HepG2 (cell line): ENCODE measurements at regions not wholly inside any gene's neighbourhood (a gene's known extent, or its start where the extent isn't known, plus 50 kb on each side); places are given as distances from the start of the nearest gene placed in this dataset.

Experiments used
- ATAC-seq: fragments of 200-7000 bp; cut with Tn5 transposase; 3 replicates; pipeline ENCODE4 v1.9.1; 2020; ENCODE audit warnings: mild to moderate bottlenecking, moderate library complexity
- BruUV-seq: library from RNA; stranded (reverse); fragments of 400-500 nt; replicated peaks from 2 replicates; lab custom pipeline; 2021; lab: Mats Ljungman, UMichigan
- CTCF ChIA-PET: fragments of 300-600 bp; formaldehyde crosslinking; extraction: SDS; loops from one replicate; lab custom pipeline; 2021; ENCODE audit warnings: low total read pairs, inconsistent platforms, low intra/inter-chr PET ratio; lab: Yijun Ruan, JAX
- POLR2A ChIA-PET: fragments of 350-600 bp; sonication (Branson Sonifier 250); formaldehyde crosslinking; loops from one replicate; lab custom pipeline; 2020; ENCODE audit warnings: antibody characterized with exemption, inconsistent platforms; lab: Yijun Ruan, JAX
- DNase-seq: peaks from one replicate; pipeline ENCODE4 v3.0.0-alpha.2; 2015; ENCODE audit warnings: low spot score
- FAIRE-seq: peaks from 3 replicates; lab custom pipeline; 2011; peaks lifted over from hg19 to GRCh38; lab: Jason Lieb, UNC
- H2AFZ ChIP-seq: one replicate; pipeline ENCODE4 v1.6.1; 2011; ENCODE audit warnings: low read length, inconsistent platforms
- H3K27ac ChIP-seq: fragments of 300-600 bp; 3 replicates; pipeline ENCODE4 v1.8.0; 2011; ENCODE audit warnings: mixed run types, mild to moderate bottlenecking, mixed read lengths, low read length, inconsistent platforms; ENCODE audit not compliant: insufficient read depth; ENCODE audit errors: extremely low read length
- H3K27me3 ChIP-seq, 2 experiments: fragments of 200-600 bp in 1 of 2; 2 replicates in 1 of 2; 3 replicates in 1 of 2; pipeline versions ENCODE4 v1.6.0 to v1.8.0; 2011; ENCODE audit warnings: low read length in 2 of 2, mild to moderate bottlenecking in 2 of 2, moderate library complexity in 2 of 2, inconsistent platforms in 1 of 2; ENCODE audit not compliant: insufficient read depth in 2 of 2, control insufficient read depth in 1 of 2
- H3K36me3 ChIP-seq, 2 experiments: fragments of 200-600 bp in 1 of 2; replicated peaks in 1 of 2; 2 replicates in 1 of 2; 3 replicates in 1 of 2; pipeline versions ENCODE4 v1.5.1 to v1.8.0; 2011; ENCODE audit warnings: low read length in 2 of 2, inconsistent platforms in 1 of 2; ENCODE audit not compliant: insufficient read depth in 2 of 2, control insufficient read depth in 1 of 2
- H3K4me1 ChIP-seq: 2 replicates; pipeline ENCODE4 v1.5.1; 2012; ENCODE audit warnings: low read length, inconsistent platforms; ENCODE audit not compliant: insufficient read depth
- H3K4me2 ChIP-seq: 2 replicates; pipeline ENCODE4 v1.6.0; 2011; ENCODE audit warnings: low read depth, low read length, inconsistent platforms
- H3K4me3 ChIP-seq, 3 experiments: fragments of 200-600 bp in 1 of 3; sonication (generic), shearing (Covaris generic) in 1 of 3; replicated peaks in 1 of 3; 2 replicates each; pipeline ENCODE4 v1.5.1; 2011 to 2016; ENCODE audit warnings: low read length in 3 of 3, inconsistent platforms in 2 of 3, low read depth in 2 of 3, mild to moderate bottlenecking in 2 of 3, control low read depth in 1 of 3, mixed read lengths in 1 of 3; ENCODE audit not compliant: insufficient read depth in 1 of 3
- H3K79me2 ChIP-seq: one replicate; pipeline ENCODE4 v1.6.1; 2011; ENCODE audit warnings: low read length, inconsistent platforms; ENCODE audit not compliant: insufficient read depth
- H3K9ac ChIP-seq: 2 replicates; pipeline ENCODE4 v1.6.0; 2011; ENCODE audit warnings: mild to moderate bottlenecking, low read depth, low read length, inconsistent platforms; ENCODE audit not compliant: insufficient read depth
- H3K9me3 ChIP-seq: 2 replicates; pipeline ENCODE4 v1.5.1; 2012; ENCODE audit warnings: mild to moderate bottlenecking, low read length
- H4K20me1 ChIP-seq: 2 replicates; pipeline ENCODE4 v1.6.0; 2011; ENCODE audit warnings: inconsistent platforms, mild to moderate bottlenecking, low read length, moderate library complexity; ENCODE audit not compliant: insufficient read depth
- ATF7 ChIP-seq, 2 experiments: fragments of 450-650 bp in 1 of 2; sonication (generic) in 1 of 2; formaldehyde crosslinking in 1 of 2; IDR thresholded peaks; 2 replicates each; pipeline versions ENCODE4 v1.4.0 to v1.6.1; 2016 to 2020; ENCODE audit warnings: antibody characterized with exemption in 1 of 2, mild to moderate bottlenecking in 1 of 2, missing genetic modification reagents in 1 of 2
- NONO ChIP-seq, 2 experiments: fragments of 450-650 bp in 1 of 2; sonication (generic) in 1 of 2; formaldehyde crosslinking in 1 of 2; IDR thresholded peaks in 1 of 2; conservative IDR thresholded peaks in 1 of 2; 2 replicates each; pipeline versions ENCODE4 v1.6.1 to v1.8.0; 2017 to 2022; ENCODE audit warnings: mild to moderate bottlenecking in 1 of 2, missing genetic modification reagents in 1 of 2, moderate library complexity in 1 of 2
- SMYD3 ChIP-seq: sonication (generic); formaldehyde crosslinking; IDR thresholded peaks from 2 replicates; pipeline ENCODE4 v1.8.1; 2023; ENCODE audit warnings: mild to moderate bottlenecking, missing genetic modification reagents
- STAG1 ChIP-seq: sonication (generic); formaldehyde crosslinking; IDR thresholded peaks from 2 replicates; pipeline ENCODE4 v1.4.0; 2020; ENCODE audit warnings: missing genetic modification reagents
- ZNF350 ChIP-seq: sonication (generic); formaldehyde crosslinking; IDR thresholded peaks from 2 replicates; pipeline ENCODE4 v1.4.0; 2020; ENCODE audit warnings: mild to moderate bottlenecking, low read depth, missing genetic modification reagents, borderline replicate concordance
- WGBS: methylation state at CpG from one replicate; pipeline ENCODE4 v1.1.6; 2017; ENCODE audit warnings: low lambda C conversion rate; 5-methylcytosine and 5-hydroxymethylcytosine counted together
- in situ Hi-C: cut with HindIII; loops from 2 replicates; pipeline ENCODE4 v1.10.0; 2017; ENCODE audit warnings: low pct_unique_long_range_greater_than_20kb; ENCODE audit not compliant: extremely low pct_ligation_motif_present
- intact Hi-C: fragments of 100-400 bp; cut with micrococcal nuclease; formaldehyde crosslinking; loops from one replicate; pipeline ENCODE4 v1.10.0; 2022; ENCODE audit not compliant: unreplicated experiment
- TF ChIP-seq, protein P1 (sequence below): sonication (generic); formaldehyde crosslinking; IDR thresholded peaks from 2 replicates; pipeline ENCODE4 v1.5.0; 2020; ENCODE audit warnings: mild to moderate bottlenecking, missing genetic modification reagents, borderline replicate concordance

DNA sequence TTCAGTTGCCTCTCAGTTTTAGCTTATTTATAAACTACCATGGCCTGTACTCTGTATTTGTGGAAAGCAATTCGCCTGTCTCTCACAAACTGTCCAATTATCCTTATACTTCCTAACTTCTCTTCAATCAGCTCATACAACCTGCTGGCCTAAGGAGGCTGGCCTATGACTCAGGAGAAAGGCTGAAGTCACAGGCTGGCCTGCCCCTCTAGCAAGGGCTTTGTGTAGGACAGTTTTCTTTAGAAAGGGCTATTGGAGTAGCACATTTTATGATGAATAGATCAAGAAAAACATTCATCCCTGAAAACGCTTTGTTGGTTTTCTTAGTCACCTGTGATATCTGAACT is 988.7 kb upstream of the ARRDC3 start:
- H3K9ac ChIP-seq = no peak overlapping the region
- H3K4me1 ChIP-seq = no peaks in the 10 kb centered on the region
- no TSS peak for BruUV-seq
- H3K36me3 ChIP-seq = no peaks in the 10 kb centered on the region
- no peak for TF ChIP-seq NONO (IDR thresholded peaks at IDR 0.05)
- TF ChIP-seq NONO (CRISPR knock-in tag; conservative IDR thresholded peaks at IDR 0.05) = no peak
- no peak for TF ChIP-seq ATF7 (IDR thresholded peaks at IDR 0.05)
- TF ChIP-seq ATF7 (CRISPR knock-in tag; IDR thresholded peaks at IDR 0.05) = no peak
- TF ChIP-seq, protein P1, sequence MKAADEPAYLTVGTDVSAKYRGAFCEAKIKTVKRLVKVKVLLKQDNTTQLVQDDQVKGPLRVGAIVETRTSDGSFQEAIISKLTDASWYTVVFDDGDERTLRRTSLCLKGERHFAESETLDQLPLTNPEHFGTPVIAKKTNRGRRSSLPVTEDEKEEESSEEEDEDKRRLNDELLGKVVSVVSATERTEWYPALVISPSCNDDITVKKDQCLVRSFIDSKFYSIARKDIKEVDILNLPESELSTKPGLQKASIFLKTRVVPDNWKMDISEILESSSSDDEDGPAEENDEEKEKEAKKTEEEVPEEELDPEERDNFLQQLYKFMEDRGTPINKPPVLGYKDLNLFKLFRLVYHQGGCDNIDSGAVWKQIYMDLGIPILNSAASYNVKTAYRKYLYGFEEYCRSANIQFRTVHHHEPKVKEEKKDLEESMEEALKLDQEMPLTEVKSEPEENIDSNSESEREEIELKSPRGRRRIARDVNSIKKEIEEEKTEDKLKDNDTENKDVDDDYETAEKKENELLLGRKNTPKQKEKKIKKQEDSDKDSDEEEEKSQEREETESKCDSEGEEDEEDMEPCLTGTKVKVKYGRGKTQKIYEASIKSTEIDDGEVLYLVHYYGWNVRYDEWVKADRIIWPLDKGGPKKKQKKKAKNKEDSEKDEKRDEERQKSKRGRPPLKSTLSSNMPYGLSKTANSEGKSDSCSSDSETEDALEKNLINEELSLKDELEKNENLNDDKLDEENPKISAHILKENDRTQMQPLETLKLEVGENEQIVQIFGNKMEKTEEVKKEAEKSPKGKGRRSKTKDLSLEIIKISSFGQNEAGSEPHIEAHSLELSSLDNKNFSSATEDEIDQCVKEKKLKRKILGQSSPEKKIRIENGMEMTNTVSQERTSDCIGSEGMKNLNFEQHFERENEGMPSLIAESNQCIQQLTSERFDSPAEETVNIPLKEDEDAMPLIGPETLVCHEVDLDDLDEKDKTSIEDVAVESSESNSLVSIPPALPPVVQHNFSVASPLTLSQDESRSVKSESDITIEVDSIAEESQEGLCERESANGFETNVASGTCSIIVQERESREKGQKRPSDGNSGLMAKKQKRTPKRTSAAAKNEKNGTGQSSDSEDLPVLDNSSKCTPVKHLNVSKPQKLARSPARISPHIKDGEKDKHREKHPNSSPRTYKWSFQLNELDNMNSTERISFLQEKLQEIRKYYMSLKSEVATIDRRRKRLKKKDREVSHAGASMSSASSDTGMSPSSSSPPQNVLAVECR = no peak
- TF ChIP-seq SMYD3 (CRISPR knock-in tag) = no peak
- no peak for TF ChIP-seq STAG1
- TF ChIP-seq ZNF350 = no peak
- H3K9me3 ChIP-seq = no peaks in the 10 kb centered on the region
- ATAC-seq (no peak), DNase-seq (no peak), FAIRE-seq (no peak)
- in situ Hi-C loops = no loop called here
- POLR2A ChIA-PET = no interaction called here
- H3K4me2 ChIP-seq = no peak overlapping the region
- no peak overlapping the region for H3K27ac ChIP-seq
- intact Hi-C loops = no loop called here
- no peaks in the 10 kb centered on the region for H3K79me2 ChIP-seq
- no peak overlapping the region for H3K4me3 ChIP-seq
- H2AFZ ChIP-seq = no peak overlapping the region
- H4K20me1 ChIP-seq = no peaks in the 10 kb centered on the region
- 15% methylated on average over 2 of the region's 2 CpGs for WGBS
- CTCF ChIA-PET = no interaction called here
- no peaks in the 10 kb centered on the region for H3K27me3 ChIP-seq
